ENCODE measurements at regions not wholly inside any gene's neighbourhood (a gene's known extent, or its start where the extent isn't known, plus 50 kb on each side); places are given as distances from the start of the nearest gene placed in this dataset.
A peak's percentile ranks its signal among the peaks of the same experiment; 100 is the strongest.
"Not testable (repeated sequence)": the region's sequence is repeated elsewhere in the genome, so short reads cannot be mapped to it uniquely, and the experiment has no call there.

GRCh38 chr13:18273785-18274514 is 907.7 kb downstream of the TUBA3C start:
- not testable (repeated sequence) for H3F3A ChIP-seq (ENCODE audit: low read depth); H3K9ac ChIP-seq; H3K4me3 ChIP-seq; H3K27me3 ChIP-seq; H3K4me3 Mint-ChIP-seq; H3K79me2 ChIP-seq (ENCODE audit: low read depth); H2AFZ ChIP-seq (replicated peaks); H3K9me3 ChIP-seq (ENCODE audit: low read depth); H3K4me1 Mint-ChIP-seq; H3K36me3 Mint-ChIP-seq; H3K4me1 ChIP-seq; H3K4me2 ChIP-seq; DNase-seq (ENCODE audit: low spot score); H3K27ac Mint-ChIP-seq; H3K36me3 ChIP-seq; H3K27ac ChIP-seq; H4K20me1 ChIP-seq (ENCODE audit: low read depth); H3K27me3 Mint-ChIP-seq (ENCODE audit: insufficient read depth, low read depth)
- peaks cover 24% of the 10 kb centered on the region for H3K9me3 Mint-ChIP-seq

GRCh38 chr13:18258801-18259419 is 922.7 kb downstream of the TUBA3C start:
- H3K4me3 Mint-ChIP-seq; H3K36me3 ChIP-seq; H3K79me2 ChIP-seq (ENCODE audit: low read depth); H3K36me3 Mint-ChIP-seq; H3K9ac ChIP-seq; H3K27me3 ChIP-seq; H3K27me3 Mint-ChIP-seq (ENCODE audit: insufficient read depth, low read depth); H3K27ac Mint-ChIP-seq; H3K4me3 ChIP-seq; H3F3A ChIP-seq (ENCODE audit: low read depth); DNase-seq (ENCODE audit: low spot score); H4K20me1 ChIP-seq (ENCODE audit: low read depth); H2AFZ ChIP-seq (replicated peaks); H3K27ac ChIP-seq; H3K4me1 ChIP-seq; H3K4me1 Mint-ChIP-seq; H3K9me3 ChIP-seq (ENCODE audit: low read depth); H3K4me2 ChIP-seq: not testable (repeated sequence)
- peaks cover 38% of the 10 kb centered on the region for H3K9me3 Mint-ChIP-seq

- H3K9me3 Mint-ChIP-seq, result peaks cover 44% of the 10 kb centered on the region
- H4K20me1 ChIP-seq (ENCODE audit: low read depth); H2AFZ ChIP-seq (replicated peaks); H3K27ac ChIP-seq; H3K4me1 Mint-ChIP-seq; H3K36me3 ChIP-seq; H3K27ac Mint-ChIP-seq; H3K79me2 ChIP-seq (ENCODE audit: low read depth); H3K27me3 ChIP-seq; H3K4me3 ChIP-seq; H3K9ac ChIP-seq; H3K9me3 ChIP-seq (ENCODE audit: low read depth); H3F3A ChIP-seq (ENCODE audit: low read depth); H3K4me2 ChIP-seq; H3K4me1 ChIP-seq; DNase-seq (ENCODE audit: low spot score); H3K27me3 Mint-ChIP-seq (ENCODE audit: insufficient read depth, low read depth); H3K36me3 Mint-ChIP-seq: not testable (repeated sequence)
- peak overlapping the region; percentile 15 for H3K4me3 Mint-ChIP-seq
These were observed 923.9 kb downstream of the TUBA3C start for GRCh38 chr13:18257686-18258085.

- not testable (repeated sequence) for H3K36me3 ChIP-seq; H3K79me2 ChIP-seq (ENCODE audit: low read depth); H3K27ac Mint-ChIP-seq; H3K27me3 ChIP-seq; H4K20me1 ChIP-seq (ENCODE audit: low read depth); H3K9ac ChIP-seq; H3K4me1 Mint-ChIP-seq; H3K4me3 ChIP-seq; H3K27ac ChIP-seq; H3K4me3 Mint-ChIP-seq; H3K36me3 Mint-ChIP-seq; H3K4me2 ChIP-seq; H3K4me1 ChIP-seq; H2AFZ ChIP-seq (replicated peaks); DNase-seq (ENCODE audit: low spot score); H3K9me3 ChIP-seq (ENCODE audit: low read depth); H3F3A ChIP-seq (ENCODE audit: low read depth); H3K27me3 Mint-ChIP-seq (ENCODE audit: insufficient read depth, low read depth)
- peak; percentile 5 for TF ChIP-seq CTCF (IDR thresholded peaks at IDR 0.05)
- H3K9me3 Mint-ChIP-seq, result peaks cover 48% of the 10 kb centered on the region
These were observed 928.8 kb downstream of the TUBA3C start for GRCh38 chr13:18252848-18253247.

- H3K36me3 Mint-ChIP-seq, result not testable (repeated sequence)
- peaks cover 35% of the 10 kb centered on the region for H3K9me3 Mint-ChIP-seq
These were observed 932.9 kb downstream of the TUBA3C start for GRCh38 chr13:18248533-18249240.

GRCh38 chr13:18240086-18240485 is 941.5 kb downstream of the TUBA3C start:
- peaks cover 38% of the 10 kb centered on the region for H3K9me3 Mint-ChIP-seq
- H3K9ac ChIP-seq; H3K27me3 ChIP-seq; H3K27me3 Mint-ChIP-seq (ENCODE audit: insufficient read depth, low read depth); H3K9me3 ChIP-seq (ENCODE audit: low read depth); H3K4me2 ChIP-seq; H3K4me1 Mint-ChIP-seq; H3K27ac ChIP-seq; H3K4me3 Mint-ChIP-seq; H3K79me2 ChIP-seq (ENCODE audit: low read depth); DNase-seq (ENCODE audit: low spot score); H3K4me3 ChIP-seq; H4K20me1 ChIP-seq (ENCODE audit: low read depth); H3F3A ChIP-seq (ENCODE audit: low read depth); H3K36me3 ChIP-seq; H3K27ac Mint-ChIP-seq; H3K36me3 Mint-ChIP-seq; H2AFZ ChIP-seq (replicated peaks); H3K4me1 ChIP-seq: not testable (repeated sequence)

More at GRCh38 chr13:18248533-18249240, 932.9 kb downstream of the TUBA3C start:
- H3F3A ChIP-seq (ENCODE audit: low read depth); H3K36me3 ChIP-seq; H3K4me1 Mint-ChIP-seq; H3K27ac ChIP-seq; H2AFZ ChIP-seq (replicated peaks); H3K27ac Mint-ChIP-seq; H4K20me1 ChIP-seq (ENCODE audit: low read depth); H3K9me3 ChIP-seq (ENCODE audit: low read depth); H3K27me3 Mint-ChIP-seq (ENCODE audit: insufficient read depth, low read depth); H3K4me2 ChIP-seq; H3K4me1 ChIP-seq; DNase-seq (ENCODE audit: low spot score); H3K9ac ChIP-seq; H3K27me3 ChIP-seq; H3K4me3 ChIP-seq; H3K79me2 ChIP-seq (ENCODE audit: low read depth): not testable (repeated sequence)
- H3K4me3 Mint-ChIP-seq, result peak overlapping the region; percentile 22

- not testable (repeated sequence) for H3K4me3 ChIP-seq; H3K9me3 ChIP-seq (ENCODE audit: low read depth); H3K36me3 Mint-ChIP-seq; H3K27ac Mint-ChIP-seq; H3F3A ChIP-seq (ENCODE audit: low read depth); H2AFZ ChIP-seq (replicated peaks); H3K27ac ChIP-seq; H3K4me1 Mint-ChIP-seq; H3K27me3 ChIP-seq; H3K9ac ChIP-seq; DNase-seq (ENCODE audit: low spot score); H3K36me3 ChIP-seq; H3K4me2 ChIP-seq; H3K4me3 Mint-ChIP-seq; H3K79me2 ChIP-seq (ENCODE audit: low read depth); H3K4me1 ChIP-seq; H4K20me1 ChIP-seq (ENCODE audit: low read depth); H3K27me3 Mint-ChIP-seq (ENCODE audit: insufficient read depth, low read depth)
- H3K9me3 Mint-ChIP-seq, result peaks cover 36% of the 10 kb centered on the region
These were observed 943.0 kb downstream of the TUBA3C start for GRCh38 chr13:18238586-18238985.

Data from neural progenitor cell (in vitro differentiated cells).